Liver (tissue), 3 donors: ENCODE measurements at regions not wholly inside any gene's neighbourhood (a gene's known extent, or its start where the extent isn't known, plus 50 kb on each side); places are given as distances from the start of the nearest gene placed in this dataset.

Source experiments
- CTCF ChIP-seq: fragments of 150-350 bp; IDR thresholded peaks from 2 replicates; pipeline ENCODE4 v1.5.1; 2017; ENCODE audit warnings: improper control_type of control experiment, low read depth, low read length; ENCODE audit not compliant: missing input control
- FOXA1 ChIP-seq: IDR thresholded peaks from 2 replicates; pipeline ENCODE4 v1.6.1; 2016; ENCODE audit warnings: antibody characterized with exemption
- GABPA ChIP-seq, 2 donors: IDR thresholded peaks in 1 of 2; conservative IDR thresholded peaks in 1 of 2; 2 replicates each; pipeline ENCODE4 v1.6.1; 2016; ENCODE audit warnings: antibody characterized with exemption in 2 of 2, mild to moderate bottlenecking in 1 of 2, moderate library complexity in 1 of 2
- HNF4A ChIP-seq, 2 donors: conservative IDR thresholded peaks; 2 replicates each; pipeline ENCODE4 v1.6.1; 2016; ENCODE audit warnings: antibody characterized with exemption in 2 of 2, mild to moderate bottlenecking in 2 of 2
- HNF4G ChIP-seq: IDR thresholded peaks from 2 replicates; pipeline ENCODE4 v1.6.1; 2016; ENCODE audit warnings: antibody characterized with exemption
- MAX ChIP-seq: IDR thresholded peaks from 2 replicates; pipeline ENCODE4 v1.6.1; 2016; ENCODE audit warnings: antibody characterized with exemption
- SP1 ChIP-seq: IDR thresholded peaks from 2 replicates; pipeline ENCODE4 v1.6.1; 2018; ENCODE audit warnings: antibody characterized with exemption, mild to moderate bottlenecking
- TAF1 ChIP-seq: conservative IDR thresholded peaks from 2 replicates; pipeline ENCODE4 v1.6.1; 2016; ENCODE audit warnings: antibody characterized with exemption, mild to moderate bottlenecking
- YY1 ChIP-seq: IDR thresholded peaks from 2 replicates; pipeline ENCODE4 v1.6.1; 2016; ENCODE audit warnings: antibody characterized with exemption, mild to moderate bottlenecking
- TF ChIP-seq, protein P1 (sequence below): IDR thresholded peaks from 2 replicates; pipeline ENCODE4 v1.6.1; 2016; ENCODE audit warnings: antibody characterized with exemption, mild to moderate bottlenecking
- TF ChIP-seq, protein P2 (sequence below): IDR thresholded peaks from 2 replicates; pipeline ENCODE4 v1.6.1; 2016; ENCODE audit warnings: antibody characterized with exemption
- TF ChIP-seq, protein P3 (sequence below): IDR thresholded peaks from 2 replicates; pipeline ENCODE4 v1.6.1; 2016; ENCODE audit warnings: antibody characterized with exemption
- donor health status: healthy.
- donor health status: healthy.

- no peak for TF ChIP-seq CTCF
- TF ChIP-seq, protein P1, sequence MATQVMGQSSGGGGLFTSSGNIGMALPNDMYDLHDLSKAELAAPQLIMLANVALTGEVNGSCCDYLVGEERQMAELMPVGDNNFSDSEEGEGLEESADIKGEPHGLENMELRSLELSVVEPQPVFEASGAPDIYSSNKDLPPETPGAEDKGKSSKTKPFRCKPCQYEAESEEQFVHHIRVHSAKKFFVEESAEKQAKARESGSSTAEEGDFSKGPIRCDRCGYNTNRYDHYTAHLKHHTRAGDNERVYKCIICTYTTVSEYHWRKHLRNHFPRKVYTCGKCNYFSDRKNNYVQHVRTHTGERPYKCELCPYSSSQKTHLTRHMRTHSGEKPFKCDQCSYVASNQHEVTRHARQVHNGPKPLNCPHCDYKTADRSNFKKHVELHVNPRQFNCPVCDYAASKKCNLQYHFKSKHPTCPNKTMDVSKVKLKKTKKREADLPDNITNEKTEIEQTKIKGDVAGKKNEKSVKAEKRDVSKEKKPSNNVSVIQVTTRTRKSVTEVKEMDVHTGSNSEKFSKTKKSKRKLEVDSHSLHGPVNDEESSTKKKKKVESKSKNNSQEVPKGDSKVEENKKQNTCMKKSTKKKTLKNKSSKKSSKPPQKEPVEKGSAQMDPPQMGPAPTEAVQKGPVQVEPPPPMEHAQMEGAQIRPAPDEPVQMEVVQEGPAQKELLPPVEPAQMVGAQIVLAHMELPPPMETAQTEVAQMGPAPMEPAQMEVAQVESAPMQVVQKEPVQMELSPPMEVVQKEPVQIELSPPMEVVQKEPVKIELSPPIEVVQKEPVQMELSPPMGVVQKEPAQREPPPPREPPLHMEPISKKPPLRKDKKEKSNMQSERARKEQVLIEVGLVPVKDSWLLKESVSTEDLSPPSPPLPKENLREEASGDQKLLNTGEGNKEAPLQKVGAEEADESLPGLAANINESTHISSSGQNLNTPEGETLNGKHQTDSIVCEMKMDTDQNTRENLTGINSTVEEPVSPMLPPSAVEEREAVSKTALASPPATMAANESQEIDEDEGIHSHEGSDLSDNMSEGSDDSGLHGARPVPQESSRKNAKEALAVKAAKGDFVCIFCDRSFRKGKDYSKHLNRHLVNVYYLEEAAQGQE, result no peak
- no peak for TF ChIP-seq FOXA1
- no peak for TF ChIP-seq TAF1
- TF ChIP-seq, protein P2, sequence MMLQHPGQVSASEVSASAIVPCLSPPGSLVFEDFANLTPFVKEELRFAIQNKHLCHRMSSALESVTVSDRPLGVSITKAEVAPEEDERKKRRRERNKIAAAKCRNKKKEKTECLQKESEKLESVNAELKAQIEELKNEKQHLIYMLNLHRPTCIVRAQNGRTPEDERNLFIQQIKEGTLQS, result no peak
- no peak for TF ChIP-seq HNF4A (conservative IDR thresholded peaks at IDR 0.05)
- TF ChIP-seq, protein P3, sequence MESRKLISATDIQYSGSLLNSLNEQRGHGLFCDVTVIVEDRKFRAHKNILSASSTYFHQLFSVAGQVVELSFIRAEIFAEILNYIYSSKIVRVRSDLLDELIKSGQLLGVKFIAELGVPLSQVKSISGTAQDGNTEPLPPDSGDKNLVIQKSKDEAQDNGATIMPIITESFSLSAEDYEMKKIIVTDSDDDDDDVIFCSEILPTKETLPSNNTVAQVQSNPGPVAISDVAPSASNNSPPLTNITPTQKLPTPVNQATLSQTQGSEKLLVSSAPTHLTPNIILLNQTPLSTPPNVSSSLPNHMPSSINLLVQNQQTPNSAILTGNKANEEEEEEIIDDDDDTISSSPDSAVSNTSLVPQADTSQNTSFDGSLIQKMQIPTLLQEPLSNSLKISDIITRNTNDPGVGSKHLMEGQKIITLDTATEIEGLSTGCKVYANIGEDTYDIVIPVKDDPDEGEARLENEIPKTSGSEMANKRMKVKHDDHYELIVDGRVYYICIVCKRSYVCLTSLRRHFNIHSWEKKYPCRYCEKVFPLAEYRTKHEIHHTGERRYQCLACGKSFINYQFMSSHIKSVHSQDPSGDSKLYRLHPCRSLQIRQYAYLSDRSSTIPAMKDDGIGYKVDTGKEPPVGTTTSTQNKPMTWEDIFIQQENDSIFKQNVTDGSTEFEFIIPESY, result no peak
- no peak for TF ChIP-seq YY1
- no peak for TF ChIP-seq GABPA (IDR thresholded peaks at IDR 0.05 in 1 of 2, conservative IDR thresholded peaks at IDR 0.05 in 1 of 2)
- no peak for TF ChIP-seq MAX
- no peak for TF ChIP-seq HNF4G
- TF ChIP-seq SP1, result no peak
These were observed 54.7 kb upstream of the CAB39 start for GRCh38 chr2:230657906-230658305.
